SK-N-SH treated with all-trans-retinoic acid at 6 μM for 48 hours (cell line): ENCODE measurements at regions not wholly inside any gene's neighbourhood (a gene's known extent, or its start where the extent isn't known, plus 50 kb on each side); places are given as distances from the start of the nearest gene placed in this dataset.

Experiments used
- ATAC-seq: fragments of 200-7000 bp; cut with Tn5 transposase; 3 replicates; pipeline ENCODE4 v1.9.1; 2020; ENCODE audit warnings: mild to moderate bottlenecking, moderate library complexity
- ARNTL ChIP-seq: fragments of 450-650 bp; formaldehyde crosslinking; IDR thresholded peaks from 2 replicates; pipeline ENCODE4 v1.5.0; 2020; ENCODE audit warnings: low read depth, mild to moderate bottlenecking, moderate library complexity, borderline replicate concordance
- BACH2 ChIP-seq: fragments of 250-450 bp; sonication (Bioruptor Pico); IDR thresholded peaks from 2 replicates; pipeline ENCODE4 v1.9.0; 2021; ENCODE audit warnings: mild to moderate bottlenecking, borderline replicate concordance
- CREB5 ChIP-seq: fragments of 250-450 bp; sonication (Bioruptor Pico); IDR thresholded peaks from 2 replicates; pipeline ENCODE4 v1.5.1; 2020; ENCODE audit warnings: low read depth, mild to moderate bottlenecking, moderate library complexity
- CSDC2 ChIP-seq: fragments of 250-450 bp; sonication (Bioruptor Pico); IDR thresholded peaks from 2 replicates; pipeline ENCODE4 v1.5.0; 2020; ENCODE audit warnings: mild to moderate bottlenecking, moderate library complexity
- CSRNP3 ChIP-seq: fragments of 250-450 bp; sonication (Bioruptor Pico); IDR thresholded peaks from 2 replicates; pipeline ENCODE4 v1.5.1; 2021; ENCODE audit warnings: mild to moderate bottlenecking, moderate library complexity
- ESRRG ChIP-seq: fragments of 250-450 bp; sonication (Bioruptor Pico); IDR thresholded peaks from 2 replicates; pipeline ENCODE4 v1.6.1; 2021; ENCODE audit warnings: mild to moderate bottlenecking
- GLIS3 ChIP-seq: fragments of 250-450 bp; sonication (Bioruptor Pico); IDR thresholded peaks from 2 replicates; pipeline ENCODE4 v1.5.0; 2020; ENCODE audit warnings: mild to moderate bottlenecking, moderate library complexity
- ISL1 ChIP-seq: fragments of 250-450 bp; sonication (Bioruptor Pico); IDR thresholded peaks from 2 replicates; pipeline ENCODE4 v2.1.2; 2022; ENCODE audit warnings: mild to moderate bottlenecking, moderate library complexity
- OSR1 ChIP-seq: fragments of 250-450 bp; sonication (Bioruptor Pico); IDR thresholded peaks from 2 replicates; pipeline ENCODE4 v1.8.0; 2022; ENCODE audit warnings: moderate library complexity, mild to moderate bottlenecking, inconsistent platforms
- PATZ1 ChIP-seq: fragments of 250-450 bp; sonication (Bioruptor Pico); IDR thresholded peaks from 2 replicates; pipeline ENCODE4 v1.8.0; 2020; ENCODE audit warnings: mild to moderate bottlenecking, moderate library complexity, borderline replicate concordance
- POU6F1 ChIP-seq: fragments of 250-450 bp; sonication (Bioruptor Pico); IDR thresholded peaks from 2 replicates; pipeline ENCODE4 v1.8.0; 2021; ENCODE audit warnings: low read depth, mild to moderate bottlenecking, moderate library complexity, borderline replicate concordance
- PPARA ChIP-seq: fragments of 250-450 bp; sonication (Bioruptor Pico); IDR thresholded peaks from 2 replicates; pipeline ENCODE4 v1.5.0; 2020; ENCODE audit warnings: mild to moderate bottlenecking, borderline replicate concordance
- RARB ChIP-seq: fragments of 250-450 bp; sonication (Bioruptor Pico); IDR thresholded peaks from 2 replicates; pipeline ENCODE4 v1.8.0; 2021; ENCODE audit warnings: mild to moderate bottlenecking, moderate library complexity
- SNAI2 ChIP-seq: fragments of 250-450 bp; sonication (Bioruptor Pico); IDR thresholded peaks from 2 replicates; pipeline ENCODE4 v1.5.0; 2020; ENCODE audit warnings: mild to moderate bottlenecking, moderate library complexity
- TOX ChIP-seq: fragments of 250-450 bp; sonication (Bioruptor Pico); IDR thresholded peaks from 2 replicates; pipeline ENCODE4 v1.8.0; 2021; ENCODE audit warnings: mild to moderate bottlenecking, moderate library complexity, borderline replicate concordance
- TSHZ2 ChIP-seq: fragments of 250-450 bp; sonication (Bioruptor Pico); IDR thresholded peaks from 2 replicates; pipeline ENCODE4 v1.5.0; 2020; ENCODE audit warnings: mild to moderate bottlenecking, moderate library complexity
- ZC3H10 ChIP-seq: fragments of 250-450 bp; sonication (Bioruptor Pico); IDR thresholded peaks from 2 replicates; pipeline ENCODE4 v1.5.1; 2021; ENCODE audit warnings: mild to moderate bottlenecking, moderate library complexity
- ZFP3 ChIP-seq: fragments of 250-450 bp; sonication (Bioruptor Pico); IDR thresholded peaks from 2 replicates; pipeline ENCODE4 v1.5.0; 2020; ENCODE audit warnings: mild to moderate bottlenecking, moderate library complexity
- ZFP30 ChIP-seq: fragments of 450-650 bp; formaldehyde crosslinking; IDR thresholded peaks from 2 replicates; pipeline ENCODE4 v1.5.0; 2022; ENCODE audit warnings: mild to moderate bottlenecking, moderate library complexity
- ZNF565 ChIP-seq: fragments of 450-650 bp; formaldehyde crosslinking; conservative IDR thresholded peaks from 2 replicates; pipeline ENCODE4 v1.5.0; 2020; ENCODE audit warnings: low read depth, mild to moderate bottlenecking, moderate library complexity

- ATAC-seq, result no peak
- TF ChIP-seq OSR1 (CRISPR knock-in tag) (no peak), ISL1 (CRISPR knock-in tag) (no peak), PPARA (CRISPR knock-in tag) (no peak), ZNF565 (CRISPR knock-in tag) (no peak), ZFP30 (no peak), GLIS3 (CRISPR knock-in tag) (no peak), ESRRG (no peak), ZC3H10 (CRISPR knock-in tag) (no peak)
- TF ChIP-seq, all 23 proteins: peak for 0
Measured at GRCh38 chr16:54554581-54554980, 268.0 kb upstream of the IRX3 start.

GRCh38 chr16:54548281-54548680 lies 261.7 kb upstream of the IRX3 start:
- no peak for TF ChIP-seq OSR1 (CRISPR knock-in tag)
- TF ChIP-seq ARNTL (CRISPR knock-in tag), result no peak
- TF ChIP-seq PATZ1 (CRISPR knock-in tag), result no peak
- no peak for TF ChIP-seq TOX (CRISPR knock-in tag)
- no peak for TF ChIP-seq CSDC2
- TF ChIP-seq CREB5, result no peak
- no peak for TF ChIP-seq ISL1 (CRISPR knock-in tag)
- TF ChIP-seq ZFP3 (CRISPR knock-in tag), result no peak
- TF ChIP-seq CSRNP3 (CRISPR knock-in tag), result no peak
- no peak for TF ChIP-seq BACH2 (CRISPR knock-in tag)
- TF ChIP-seq ESRRG, result no peak
- TF ChIP-seq POU6F1 (CRISPR knock-in tag), result no peak
- no peak for TF ChIP-seq ZFP30
- TF ChIP-seq SNAI2 (CRISPR knock-in tag), result no peak
- no peak for TF ChIP-seq TSHZ2 (CRISPR knock-in tag)
- no peak for ATAC-seq

GRCh38 chr16:54547052-54547451 lies 260.5 kb upstream of the IRX3 start:
- ATAC-seq, result no peak
- TF ChIP-seq ZFP3 (CRISPR knock-in tag) (no peak), POU6F1 (CRISPR knock-in tag) (no peak), RARB (CRISPR knock-in tag) (no peak), CSDC2 (no peak), ZC3H10 (CRISPR knock-in tag) (no peak), ZNF565 (CRISPR knock-in tag) (no peak), TOX (CRISPR knock-in tag) (no peak), GLIS3 (CRISPR knock-in tag) (no peak), PPARA (CRISPR knock-in tag) (no peak), PATZ1 (CRISPR knock-in tag) (no peak), ZFP30 (no peak), ARNTL (CRISPR knock-in tag) (no peak), TSHZ2 (CRISPR knock-in tag) (no peak), ISL1 (CRISPR knock-in tag) (no peak)
